OCI-LY1 (cell line): ENCODE measurements at regions not wholly inside any gene's neighbourhood (a gene's known extent, or its start where the extent isn't known, plus 50 kb on each side); places are given as distances from the start of the nearest gene placed in this dataset.

ENCODE experiments used
- EZH2 ChIP-seq: fragments of 200-600 bp; sonication (generic), shearing (Covaris generic); IDR thresholded peaks from 2 replicates; pipeline ENCODE4 v1.8.0; 2017; ENCODE audit warnings: borderline replicate concordance, mixed run types, mild to moderate bottlenecking, antibody characterized with exemption, low read length, moderate library complexity, mixed read lengths
- TF ChIP-seq, protein P1 (sequence below): fragments of 200-600 bp; sonication (generic), shearing (Covaris generic); IDR thresholded peaks from 2 replicates; pipeline ENCODE4 v1.5.1; 2017; ENCODE audit warnings: mild to moderate bottlenecking, antibody characterized with exemption, low read length, moderate library complexity, mixed read lengths

GRCh38 chr4:67291644-67292043 lies 253.7 kb downstream of the CENPC start:
- TF ChIP-seq, protein P1, sequence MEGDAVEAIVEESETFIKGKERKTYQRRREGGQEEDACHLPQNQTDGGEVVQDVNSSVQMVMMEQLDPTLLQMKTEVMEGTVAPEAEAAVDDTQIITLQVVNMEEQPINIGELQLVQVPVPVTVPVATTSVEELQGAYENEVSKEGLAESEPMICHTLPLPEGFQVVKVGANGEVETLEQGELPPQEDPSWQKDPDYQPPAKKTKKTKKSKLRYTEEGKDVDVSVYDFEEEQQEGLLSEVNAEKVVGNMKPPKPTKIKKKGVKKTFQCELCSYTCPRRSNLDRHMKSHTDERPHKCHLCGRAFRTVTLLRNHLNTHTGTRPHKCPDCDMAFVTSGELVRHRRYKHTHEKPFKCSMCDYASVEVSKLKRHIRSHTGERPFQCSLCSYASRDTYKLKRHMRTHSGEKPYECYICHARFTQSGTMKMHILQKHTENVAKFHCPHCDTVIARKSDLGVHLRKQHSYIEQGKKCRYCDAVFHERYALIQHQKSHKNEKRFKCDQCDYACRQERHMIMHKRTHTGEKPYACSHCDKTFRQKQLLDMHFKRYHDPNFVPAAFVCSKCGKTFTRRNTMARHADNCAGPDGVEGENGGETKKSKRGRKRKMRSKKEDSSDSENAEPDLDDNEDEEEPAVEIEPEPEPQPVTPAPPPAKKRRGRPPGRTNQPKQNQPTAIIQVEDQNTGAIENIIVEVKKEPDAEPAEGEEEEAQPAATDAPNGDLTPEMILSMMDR = no peak
- TF ChIP-seq EZH2 = no peak
